PC-3 (cell line): ENCODE measurements at regions not wholly inside any gene's neighbourhood (a gene's known extent, or its start where the extent isn't known, plus 50 kb on each side); places are given as distances from the start of the nearest gene placed in this dataset.

ENCODE experiments used
- ATAC-seq: fragments of 200-7000 bp; cut with Tn5 transposase; 2 replicates; pipeline ENCODE4 v1.9.1; 2020; ENCODE audit warnings: mild to moderate bottlenecking, moderate library complexity
- BruUV-seq: library from RNA; stranded (reverse); fragments of 400-500 nt; replicated peaks from 2 replicates; lab custom pipeline; 2021; lab: Mats Ljungman, UMichigan
- CTCF ChIA-PET: fragments of 300-600 bp; sonication (Branson Sonifier 250); formaldehyde crosslinking; loops from one replicate; lab custom pipeline; 2022; ENCODE audit warnings: antibody characterized with exemption; lab: Charles Lee
- POLR2A ChIA-PET: fragments of 300-600 bp; sonication (Branson Sonifier 250); formaldehyde crosslinking; loops from one replicate; lab custom pipeline; 2022; ENCODE audit warnings: antibody characterized with exemption; ENCODE audit not compliant: unreplicated experiment; lab: Charles Lee
- DNase-seq: peaks from one replicate; pipeline ENCODE4 v3.0.0-alpha.2; 2015
- H2AFZ ChIP-seq: fragments of 300-600 bp; sonication (generic); 2 replicates; pipeline ENCODE4 v1.6.0; 2016; ENCODE audit warnings: antibody characterized with exemption, low read length
- H3F3A ChIP-seq: fragments of 300-600 bp; sonication (generic); one replicate; pipeline ENCODE4 v1.6.0; 2017; ENCODE audit warnings: antibody characterized with exemption, low read length, control low read depth, mild to moderate bottlenecking; ENCODE audit not compliant: unreplicated experiment
- H3K27ac ChIP-seq: fragments of 300-600 bp; sonication (generic); 2 replicates; pipeline ENCODE4 v1.5.1; 2016; ENCODE audit warnings: mild to moderate bottlenecking, low read length
- H3K27me3 ChIP-seq: fragments of 300-600 bp; sonication (generic); 2 replicates; pipeline ENCODE4 v1.6.1; 2016; ENCODE audit warnings: low read length, mixed read lengths
- H3K36me3 ChIP-seq: fragments of 300-600 bp; sonication (generic); 2 replicates; pipeline ENCODE4 v1.6.1; 2016; ENCODE audit warnings: low read depth, mixed run types, low read length, mixed read lengths
- H3K4me1 ChIP-seq: fragments of 300-600 bp; sonication (generic); 2 replicates; pipeline ENCODE4 v1.5.1; 2016; ENCODE audit warnings: low read length; ENCODE audit not compliant: insufficient read depth
- H3K4me2 ChIP-seq: fragments of 300-600 bp; sonication (generic); 2 replicates; pipeline ENCODE4 v1.6.0; 2016; ENCODE audit warnings: low read length
- H3K4me3 ChIP-seq: fragments of 300-600 bp; sonication (generic); 2 replicates; pipeline ENCODE4 v1.5.1; 2016; ENCODE audit warnings: mild to moderate bottlenecking, low read length, mixed read lengths
- H3K79me2 ChIP-seq: fragments of 300-600 bp; sonication (generic); 2 replicates; pipeline ENCODE4 v1.6.1; 2017; ENCODE audit warnings: low read length, mixed read lengths
- H3K9ac ChIP-seq: fragments of 300-600 bp; sonication (generic); 2 replicates; pipeline ENCODE4 v1.6.0; 2016; ENCODE audit warnings: mild to moderate bottlenecking, low read length
- H3K9me2 ChIP-seq: fragments of 300-600 bp; sonication (generic); replicated peaks from 2 replicates; pipeline ENCODE4 v1.6.1; 2016; ENCODE audit warnings: mixed run types, low read length, mixed read lengths
- H3K9me3 ChIP-seq: fragments of 300-600 bp; sonication (generic); 2 replicates; pipeline ENCODE4 v1.6.1; 2016; ENCODE audit warnings: low read length, mixed read lengths
- H4K20me1 ChIP-seq: fragments of 300-600 bp; sonication (generic); 2 replicates; pipeline ENCODE4 v1.6.1; 2016; ENCODE audit warnings: low read length, mixed read lengths
- EZH2 ChIP-seq: fragments of 300-600 bp; sonication (generic); IDR thresholded peaks from one replicate; pipeline ENCODE4 v1.6.1; 2017; ENCODE audit warnings: antibody characterized with exemption, mild to moderate bottlenecking, low read length; ENCODE audit not compliant: unreplicated experiment
- EZH2phosphoT487 ChIP-seq: fragments of 300-600 bp; sonication (generic); IDR thresholded peaks from 2 replicates; pipeline ENCODE4 v1.6.1; 2018; ENCODE audit warnings: mild to moderate bottlenecking, antibody characterized with exemption, low read length, borderline replicate concordance
- intact Hi-C: fragments of 100-400 bp; cut with micrococcal nuclease; formaldehyde crosslinking; loops from 2 replicates; pipeline ENCODE4 v1.9.0; 2023
- TF ChIP-seq, protein P1 (sequence below): fragments of 300-600 bp; sonication (generic); conservative IDR thresholded peaks from 2 replicates; pipeline ENCODE4 v1.5.1; 2017; ENCODE audit warnings: antibody characterized with exemption, low read depth, mild to moderate bottlenecking, low read length

DNA sequence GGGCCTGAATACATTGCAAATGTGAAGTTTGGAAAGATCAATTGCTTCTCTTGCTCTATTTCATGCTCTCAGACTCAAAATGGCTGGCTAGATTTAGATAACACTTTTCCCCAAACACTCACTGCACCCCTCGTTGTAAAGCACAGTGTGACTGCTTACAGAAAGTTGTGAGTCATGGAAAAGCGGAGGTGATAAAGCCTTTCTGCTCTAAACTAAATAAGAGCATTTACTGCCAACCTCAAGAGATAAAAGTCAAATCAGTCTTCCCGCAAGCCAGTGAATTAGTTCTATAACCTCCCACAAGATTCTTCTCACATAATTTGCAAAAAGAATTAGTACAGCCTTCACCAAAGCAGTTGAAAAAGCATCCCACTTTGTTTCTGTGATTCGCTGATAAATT, 168.7 kb downstream of the WT1 start:
- Histone ChIP-seq H3K9me2 (no peaks in the 10 kb centered on the region), H3F3A (no peaks in the 10 kb centered on the region), H2AFZ (no peak overlapping the region), H3K27ac (no peak overlapping the region), H3K27me3 (peaks cover 33% of the 10 kb centered on the region), H3K4me1 (no peaks in the 10 kb centered on the region), H3K4me3 (no peak overlapping the region), H3K9me3 (no peaks in the 10 kb centered on the region), H4K20me1 (no peaks in the 10 kb centered on the region), H3K79me2 (no peaks in the 10 kb centered on the region), H3K36me3 (no peaks in the 10 kb centered on the region), H3K4me2 (no peak overlapping the region), H3K9ac (no peak overlapping the region)
- ChIA-PET POLR2A (no interaction called here), CTCF (no interaction called here)
- TF ChIP-seq EZH2: no peak
- TF ChIP-seq, protein P1, sequence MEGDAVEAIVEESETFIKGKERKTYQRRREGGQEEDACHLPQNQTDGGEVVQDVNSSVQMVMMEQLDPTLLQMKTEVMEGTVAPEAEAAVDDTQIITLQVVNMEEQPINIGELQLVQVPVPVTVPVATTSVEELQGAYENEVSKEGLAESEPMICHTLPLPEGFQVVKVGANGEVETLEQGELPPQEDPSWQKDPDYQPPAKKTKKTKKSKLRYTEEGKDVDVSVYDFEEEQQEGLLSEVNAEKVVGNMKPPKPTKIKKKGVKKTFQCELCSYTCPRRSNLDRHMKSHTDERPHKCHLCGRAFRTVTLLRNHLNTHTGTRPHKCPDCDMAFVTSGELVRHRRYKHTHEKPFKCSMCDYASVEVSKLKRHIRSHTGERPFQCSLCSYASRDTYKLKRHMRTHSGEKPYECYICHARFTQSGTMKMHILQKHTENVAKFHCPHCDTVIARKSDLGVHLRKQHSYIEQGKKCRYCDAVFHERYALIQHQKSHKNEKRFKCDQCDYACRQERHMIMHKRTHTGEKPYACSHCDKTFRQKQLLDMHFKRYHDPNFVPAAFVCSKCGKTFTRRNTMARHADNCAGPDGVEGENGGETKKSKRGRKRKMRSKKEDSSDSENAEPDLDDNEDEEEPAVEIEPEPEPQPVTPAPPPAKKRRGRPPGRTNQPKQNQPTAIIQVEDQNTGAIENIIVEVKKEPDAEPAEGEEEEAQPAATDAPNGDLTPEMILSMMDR: no peak
- TF ChIP-seq EZH2phosphoT487: no peak
- DNase-seq (no peak), ATAC-seq (no peak)
- no TSS peak for BruUV-seq
- intact Hi-C loops: no loop called here

DNA sequence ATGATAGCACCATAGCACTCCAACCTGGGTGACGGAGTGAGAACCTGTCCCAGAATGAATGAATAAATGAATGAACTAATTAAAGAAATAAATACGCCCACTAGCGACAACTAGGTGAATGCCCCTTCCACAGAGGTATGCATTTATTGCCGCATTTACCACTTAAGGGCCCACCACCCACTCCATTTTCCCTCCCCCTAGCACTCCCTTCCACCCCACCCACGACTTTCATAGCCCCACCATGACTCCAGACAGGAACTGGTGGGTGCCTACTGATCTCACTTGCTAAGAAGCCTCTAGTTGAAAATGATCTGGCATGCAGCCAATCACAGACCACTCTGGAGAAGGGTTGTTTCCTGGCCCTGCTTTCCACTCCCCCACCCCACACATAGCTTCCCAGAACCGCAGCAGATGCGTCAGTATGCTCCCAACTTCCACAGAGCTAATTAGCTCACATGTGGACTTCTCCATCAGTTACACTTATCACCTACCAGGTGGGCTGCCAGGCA, 167.6 kb downstream of the WT1 start:
- ChIA-PET POLR2A (no interaction called here), CTCF (no interaction called here)
- no peak overlapping the region for H3K4me3 ChIP-seq
- no peak overlapping the region for H2AFZ ChIP-seq
- no peaks in the 10 kb centered on the region for H3K9me2 ChIP-seq
- TF ChIP-seq, protein P1: no peak
- no peak for TF ChIP-seq EZH2
- no peak for TF ChIP-seq EZH2phosphoT487
- no peak overlapping the region for H3K27ac ChIP-seq
- ATAC-seq (no peak), DNase-seq (no peak)
- no peaks in the 10 kb centered on the region for H4K20me1 ChIP-seq
- H3K4me1 ChIP-seq: no peaks in the 10 kb centered on the region
- no peaks in the 10 kb centered on the region for H3F3A ChIP-seq
- H3K9me3 ChIP-seq: no peaks in the 10 kb centered on the region
- H3K27me3 ChIP-seq: peaks cover 44% of the 10 kb centered on the region
- no peaks in the 10 kb centered on the region for H3K36me3 ChIP-seq
- H3K9ac ChIP-seq: no peak overlapping the region
- intact Hi-C loops: no loop called here
- no peaks in the 10 kb centered on the region for H3K79me2 ChIP-seq
- no peak overlapping the region for H3K4me2 ChIP-seq
- no TSS peak for BruUV-seq

DNA sequence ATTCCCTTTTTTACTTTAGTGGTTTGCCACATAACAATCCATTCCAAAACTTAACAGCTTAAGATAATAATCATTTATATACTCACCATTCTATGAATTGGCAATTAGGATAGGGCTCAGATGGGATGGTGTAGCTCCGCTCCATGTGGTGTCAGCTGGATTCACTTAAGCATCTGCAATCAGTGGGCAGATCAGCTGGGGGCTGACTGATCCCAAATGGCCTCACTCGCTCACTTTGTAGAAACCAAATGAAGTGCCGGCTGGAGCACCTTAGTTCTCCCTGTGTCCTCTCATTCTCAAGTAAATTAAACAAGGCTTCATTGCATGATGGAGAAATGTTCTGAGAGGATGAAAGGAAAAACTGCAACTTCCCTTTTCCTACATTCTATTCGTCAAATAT, 161.4 kb downstream of the WT1 start:
- no peak for TF ChIP-seq EZH2phosphoT487
- TF ChIP-seq, protein P1: no peak
- no peak for TF ChIP-seq EZH2
- H3F3A ChIP-seq: no peaks in the 10 kb centered on the region
- H3K27me3 ChIP-seq: peaks cover 70% of the 10 kb centered on the region
- ChIA-PET POLR2A (no interaction called here), CTCF (no interaction called here)
- H3K36me3 ChIP-seq: no peaks in the 10 kb centered on the region
- H2AFZ ChIP-seq: no peak overlapping the region
- no peaks in the 10 kb centered on the region for H3K9me3 ChIP-seq
- ATAC-seq: no peak
- no peaks in the 10 kb centered on the region for H3K4me1 ChIP-seq
- no peaks in the 10 kb centered on the region for H3K79me2 ChIP-seq
- no peak overlapping the region for H3K9ac ChIP-seq
- no peak for DNase-seq
- no peak overlapping the region for H3K4me3 ChIP-seq
- intact Hi-C loops: no loop called here
- no peak overlapping the region for H3K4me2 ChIP-seq
- no TSS peak for BruUV-seq
- H4K20me1 ChIP-seq: no peaks in the 10 kb centered on the region
- H3K27ac ChIP-seq: no peak overlapping the region
- H3K9me2 ChIP-seq: no peaks in the 10 kb centered on the region
